ENCODE measurements at regions not wholly inside any gene's neighbourhood (a gene's known extent, or its start where the extent isn't known, plus 50 kb on each side); places are given as distances from the start of the nearest gene placed in this dataset.

- TF ChIP-seq, protein P1, sequence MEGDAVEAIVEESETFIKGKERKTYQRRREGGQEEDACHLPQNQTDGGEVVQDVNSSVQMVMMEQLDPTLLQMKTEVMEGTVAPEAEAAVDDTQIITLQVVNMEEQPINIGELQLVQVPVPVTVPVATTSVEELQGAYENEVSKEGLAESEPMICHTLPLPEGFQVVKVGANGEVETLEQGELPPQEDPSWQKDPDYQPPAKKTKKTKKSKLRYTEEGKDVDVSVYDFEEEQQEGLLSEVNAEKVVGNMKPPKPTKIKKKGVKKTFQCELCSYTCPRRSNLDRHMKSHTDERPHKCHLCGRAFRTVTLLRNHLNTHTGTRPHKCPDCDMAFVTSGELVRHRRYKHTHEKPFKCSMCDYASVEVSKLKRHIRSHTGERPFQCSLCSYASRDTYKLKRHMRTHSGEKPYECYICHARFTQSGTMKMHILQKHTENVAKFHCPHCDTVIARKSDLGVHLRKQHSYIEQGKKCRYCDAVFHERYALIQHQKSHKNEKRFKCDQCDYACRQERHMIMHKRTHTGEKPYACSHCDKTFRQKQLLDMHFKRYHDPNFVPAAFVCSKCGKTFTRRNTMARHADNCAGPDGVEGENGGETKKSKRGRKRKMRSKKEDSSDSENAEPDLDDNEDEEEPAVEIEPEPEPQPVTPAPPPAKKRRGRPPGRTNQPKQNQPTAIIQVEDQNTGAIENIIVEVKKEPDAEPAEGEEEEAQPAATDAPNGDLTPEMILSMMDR (IDR thresholded peaks at IDR 0.05 in 8 of 11, conservative IDR thresholded peaks at IDR 0.05 in 3 of 11): no peak
- TF ChIP-seq POLR2AphosphoS5 (IDR thresholded peaks at IDR 0.05): no peak
Measured at GRCh38 chr21:16570856-16571255, 841.1 kb downstream of the USP25 start.

Data from spleen (tissue), 7 donors.